Tibial nerve (tissue), 3 donors: ENCODE measurements at regions not wholly inside any gene's neighbourhood (a gene's known extent, or its start where the extent isn't known, plus 50 kb on each side); places are given as distances from the start of the nearest gene placed in this dataset.

ENCODE experiments used
- POLR2A ChIP-seq, 2 donors: fragments of 450-650 bp; IDR thresholded peaks; one replicate each; pipeline ENCODE4 v1.6.1; 2017; ENCODE audit warnings: antibody characterized with exemption in 2 of 2, mild to moderate bottlenecking in 2 of 2, moderate library complexity in 2 of 2
- TF ChIP-seq, protein P1 (sequence below), 5 experiments: fragments of 200-600 bp in 3 of 5; fragments of 450-650 bp in 2 of 5; sonication (generic) in 3 of 5; IDR thresholded peaks; one replicate each; pipeline ENCODE4 v1.5.1; 2016 to 2019; ENCODE audit warnings: antibody characterized with exemption in 5 of 5, mild to moderate bottlenecking in 3 of 5, moderate library complexity in 2 of 5

DNA sequence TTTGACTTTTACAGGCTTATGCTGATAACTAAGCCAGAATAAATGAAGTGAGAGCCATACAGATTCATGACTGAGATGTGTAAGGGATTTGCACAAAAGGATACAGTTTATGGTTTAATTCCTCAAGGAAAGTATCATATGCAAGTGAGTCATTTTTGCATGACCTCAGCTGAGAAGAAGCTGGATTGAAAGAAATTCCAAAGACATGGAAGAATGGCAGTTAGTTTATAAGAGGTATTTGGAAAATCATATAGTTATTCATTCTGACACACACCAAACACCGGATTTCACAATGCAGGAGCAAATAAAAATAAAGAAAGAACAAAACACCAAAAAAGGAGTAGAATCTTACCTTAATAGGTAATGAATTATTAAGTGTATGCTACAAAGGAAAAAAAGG is 83.2 kb upstream of the RND3 start:
- TF ChIP-seq, protein P1, sequence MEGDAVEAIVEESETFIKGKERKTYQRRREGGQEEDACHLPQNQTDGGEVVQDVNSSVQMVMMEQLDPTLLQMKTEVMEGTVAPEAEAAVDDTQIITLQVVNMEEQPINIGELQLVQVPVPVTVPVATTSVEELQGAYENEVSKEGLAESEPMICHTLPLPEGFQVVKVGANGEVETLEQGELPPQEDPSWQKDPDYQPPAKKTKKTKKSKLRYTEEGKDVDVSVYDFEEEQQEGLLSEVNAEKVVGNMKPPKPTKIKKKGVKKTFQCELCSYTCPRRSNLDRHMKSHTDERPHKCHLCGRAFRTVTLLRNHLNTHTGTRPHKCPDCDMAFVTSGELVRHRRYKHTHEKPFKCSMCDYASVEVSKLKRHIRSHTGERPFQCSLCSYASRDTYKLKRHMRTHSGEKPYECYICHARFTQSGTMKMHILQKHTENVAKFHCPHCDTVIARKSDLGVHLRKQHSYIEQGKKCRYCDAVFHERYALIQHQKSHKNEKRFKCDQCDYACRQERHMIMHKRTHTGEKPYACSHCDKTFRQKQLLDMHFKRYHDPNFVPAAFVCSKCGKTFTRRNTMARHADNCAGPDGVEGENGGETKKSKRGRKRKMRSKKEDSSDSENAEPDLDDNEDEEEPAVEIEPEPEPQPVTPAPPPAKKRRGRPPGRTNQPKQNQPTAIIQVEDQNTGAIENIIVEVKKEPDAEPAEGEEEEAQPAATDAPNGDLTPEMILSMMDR (IDR thresholded peaks at IDR 0.05) = no peak
- TF ChIP-seq POLR2A (IDR thresholded peaks at IDR 0.05) = no peak
